Neuronal stem cell (in vitro differentiated cells): ENCODE measurements at regions not wholly inside any gene's neighbourhood (a gene's known extent, or its start where the extent isn't known, plus 50 kb on each side); places are given as distances from the start of the nearest gene placed in this dataset.

Experiments used
- DNase-seq: peaks from one replicate; pipeline ENCODE4 v3.0.0-alpha.2; 2013; ENCODE audit warnings: low spot score
- H2AFZ ChIP-seq: one replicate; pipeline ENCODE4 v1.6.1; 2013; ENCODE audit warnings: mild to moderate bottlenecking, low read length, inconsistent platforms
- H2AK5ac ChIP-seq: 2 replicates; pipeline ENCODE4 v1.6.1; 2013; ENCODE audit warnings: low read depth, mild to moderate bottlenecking, inconsistent platforms, low read length, moderate library complexity, mixed read lengths
- H2BK120ac ChIP-seq: 2 replicates; pipeline ENCODE4 v1.6.1; 2013; ENCODE audit warnings: low read depth, mild to moderate bottlenecking, inconsistent platforms, low read length, moderate library complexity, mixed read lengths
- H2BK12ac ChIP-seq: one replicate; pipeline ENCODE4 v1.6.1; 2013; ENCODE audit warnings: low read length, inconsistent platforms
- H2BK15ac ChIP-seq: 2 replicates; pipeline ENCODE4 v1.6.1; 2013; ENCODE audit warnings: mild to moderate bottlenecking, low read length, inconsistent platforms, mixed read lengths
- H2BK5ac ChIP-seq: one replicate; pipeline ENCODE4 v1.6.1; 2013; ENCODE audit warnings: inconsistent platforms, mild to moderate bottlenecking, low read length, moderate library complexity
- H3K14ac ChIP-seq: one replicate; pipeline ENCODE4 v1.6.1; 2013; ENCODE audit warnings: low read length, inconsistent platforms
- H3K18ac ChIP-seq: 2 replicates; pipeline ENCODE4 v1.6.1; 2013; ENCODE audit warnings: low read length, inconsistent platforms
- H3K23ac ChIP-seq: 2 replicates; pipeline ENCODE4 v1.6.1; 2013; ENCODE audit warnings: low read depth, mild to moderate bottlenecking, mixed read lengths, low read length, inconsistent platforms; ENCODE audit not compliant: poor library complexity
- H3K27ac ChIP-seq: replicated peaks from 3 replicates; pipeline ENCODE4 v1.5.1; 2013; ENCODE audit warnings: low read length, inconsistent platforms
- H3K27me3 ChIP-seq, 3 experiments: 2 replicates each; pipeline ENCODE4 v1.6.1; 2013; ENCODE audit warnings: low read length in 3 of 3, mild to moderate bottlenecking in 2 of 3, inconsistent platforms in 1 of 3, low read depth in 1 of 3, mixed read lengths in 1 of 3, moderate library complexity in 1 of 3; ENCODE audit not compliant: control insufficient read depth in 3 of 3, insufficient read depth in 3 of 3
- H3K36me3 ChIP-seq, 2 donors: replicated peaks in 1 of 2; 2 replicates each; pipeline ENCODE4 v1.6.1; 2013; ENCODE audit warnings: low read length in 2 of 2; ENCODE audit not compliant: control insufficient read depth in 2 of 2, insufficient read depth in 2 of 2
- H3K4ac ChIP-seq: 2 replicates; pipeline ENCODE4 v1.6.1; 2013; ENCODE audit warnings: inconsistent platforms, mild to moderate bottlenecking, low read length, moderate library complexity
- H3K4me1 ChIP-seq, 2 donors: 1 replicate in 1 of 2; 2 replicates in 1 of 2; pipeline ENCODE4 v1.6.1; 2013; ENCODE audit warnings: low read length in 2 of 2, low read depth in 1 of 2; ENCODE audit not compliant: control insufficient read depth in 2 of 2, insufficient read depth in 1 of 2
- H3K4me2 ChIP-seq: one replicate; pipeline ENCODE4 v1.6.1; 2013; ENCODE audit warnings: mild to moderate bottlenecking, low read length, inconsistent platforms; ENCODE audit not compliant: insufficient read depth, poor library complexity, severe bottlenecking
- H3K4me3 ChIP-seq, 2 donors: 2 replicates each; pipeline ENCODE4 v1.5.1; 2013; ENCODE audit warnings: low read length in 2 of 2, mild to moderate bottlenecking in 2 of 2, inconsistent platforms in 1 of 2, moderate library complexity in 1 of 2
- H3K79me1 ChIP-seq: one replicate; pipeline ENCODE4 v1.6.1; 2013; ENCODE audit warnings: low read depth, mild to moderate bottlenecking, inconsistent platforms, low read length, moderate library complexity
- H3K9ac ChIP-seq: one replicate; pipeline ENCODE4 v1.6.1; 2013; ENCODE audit warnings: mild to moderate bottlenecking, low read depth, low read length, inconsistent platforms; ENCODE audit not compliant: poor library complexity
- H3K9me3 ChIP-seq, 2 donors: replicated peaks in 1 of 2; 2 replicates each; pipeline versions ENCODE3 to v1.6.1; 2013; ENCODE audit warnings: low read length in 2 of 2, mild to moderate bottlenecking in 2 of 2, inconsistent platforms in 1 of 2, low read depth in 1 of 2, mixed read lengths in 1 of 2, moderate library complexity in 1 of 2; ENCODE audit not compliant: control insufficient read depth in 2 of 2, insufficient read depth in 1 of 2
- H4K8ac ChIP-seq: one replicate; pipeline ENCODE4 v1.6.1; 2013; ENCODE audit warnings: low read depth, mild to moderate bottlenecking, inconsistent platforms, low read length, moderate library complexity
- H4K91ac ChIP-seq: one replicate; pipeline ENCODE4 v1.6.1; 2013; ENCODE audit warnings: low read length, low read depth, mild to moderate bottlenecking, inconsistent platforms; ENCODE audit not compliant: poor library complexity
- WGBS, 2 donors: extraction: QIAGEN DNeasy Blood & Tissue Kit; methylation state at CpG; one replicate each; pipeline ENCODE4 v1.1.7; 2013; ENCODE audit warnings: missing lambda C conversion rate in 2 of 2, mixed read lengths in 1 of 2; ENCODE audit not compliant: insufficient read length in 2 of 2, insufficient replicate concordance in 1 of 2; ENCODE audit errors: extremely low coverage in 2 of 2; 5-methylcytosine and 5-hydroxymethylcytosine counted together

GRCh38 chr3:18076301-18076700 is 333.9 kb upstream of the TBC1D5 start:
- H2AK5ac ChIP-seq, result no peak overlapping the region
- H3K18ac ChIP-seq, result no peak overlapping the region
- H3K9ac ChIP-seq, result no peak overlapping the region
- no peak for DNase-seq
- H3K14ac ChIP-seq, result no peak overlapping the region
- H3K9me3 ChIP-seq, result no peaks in the 10 kb centered on the region
- H3K4ac ChIP-seq, result no peak overlapping the region
- no peak overlapping the region for H3K4me2 ChIP-seq
- no peak overlapping the region for H3K23ac ChIP-seq
- no peak overlapping the region for H2BK120ac ChIP-seq
- H3K27ac ChIP-seq, result no peak overlapping the region
- H3K36me3 ChIP-seq, result no peaks in the 10 kb centered on the region
- WGBS, 2 donors, result no CpG with 5 or more reads among the region's 1 CpG
- H3K4me1 ChIP-seq, result no peaks in the 10 kb centered on the region
- H2BK12ac ChIP-seq, result no peak overlapping the region
- no peak overlapping the region for H2BK5ac ChIP-seq
- no peaks in the 10 kb centered on the region for H3K79me1 ChIP-seq
- H2BK15ac ChIP-seq, result no peak overlapping the region
- no peak overlapping the region for H3K4me3 ChIP-seq
- H3K27me3 ChIP-seq, result no peaks in the 10 kb centered on the region
- no peak overlapping the region for H4K8ac ChIP-seq
- H4K91ac ChIP-seq, result no peak overlapping the region
- no peak overlapping the region for H2AFZ ChIP-seq

DNA sequence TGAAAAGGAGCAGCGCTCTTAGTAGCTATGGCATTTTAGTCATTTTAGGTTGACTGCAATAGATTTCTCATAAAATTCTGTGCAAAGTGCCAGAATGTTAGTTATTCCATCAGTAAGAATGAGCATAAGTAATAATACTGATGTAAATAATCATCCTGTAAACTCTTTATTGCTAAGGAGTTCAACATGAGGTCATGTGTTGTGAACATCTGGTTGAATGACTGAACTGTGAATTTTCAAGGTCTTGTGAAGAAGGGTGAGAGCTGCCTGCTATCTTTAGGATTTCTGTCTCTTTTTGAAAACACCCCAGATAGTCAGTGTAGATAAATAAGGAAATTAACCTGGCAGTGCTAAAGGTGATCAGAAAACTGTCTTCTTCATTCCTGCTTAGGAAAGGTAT is 333.4 kb upstream of the TBC1D5 start:
- H3K4me2 ChIP-seq, result no peak overlapping the region
- no peaks in the 10 kb centered on the region for H3K79me1 ChIP-seq
- H3K23ac ChIP-seq, result no peak overlapping the region
- no peak overlapping the region for H2AK5ac ChIP-seq
- no peak overlapping the region for H2BK5ac ChIP-seq
- DNase-seq, result no peak
- no peak overlapping the region for H3K9ac ChIP-seq
- H4K91ac ChIP-seq, result no peak overlapping the region
- H2BK15ac ChIP-seq, result no peak overlapping the region
- no peak overlapping the region for H2AFZ ChIP-seq
- H3K9me3 ChIP-seq, result no peaks in the 10 kb centered on the region
- H3K27me3 ChIP-seq, result no peaks in the 10 kb centered on the region
- no peak overlapping the region for H2BK12ac ChIP-seq
- H4K8ac ChIP-seq, result no peak overlapping the region
- H3K36me3 ChIP-seq, result no peaks in the 10 kb centered on the region
- H3K14ac ChIP-seq, result no peak overlapping the region
- H3K27ac ChIP-seq, result no peak overlapping the region
- H3K4me1 ChIP-seq, result no peaks in the 10 kb centered on the region
- H2BK120ac ChIP-seq, result no peak overlapping the region
- H3K4ac ChIP-seq, result no peak overlapping the region
- H3K18ac ChIP-seq, result no peak overlapping the region
- no CpG with 5 or more reads among the region's 1 CpG for WGBS, 2 donors
- no peak overlapping the region for H3K4me3 ChIP-seq

DNA sequence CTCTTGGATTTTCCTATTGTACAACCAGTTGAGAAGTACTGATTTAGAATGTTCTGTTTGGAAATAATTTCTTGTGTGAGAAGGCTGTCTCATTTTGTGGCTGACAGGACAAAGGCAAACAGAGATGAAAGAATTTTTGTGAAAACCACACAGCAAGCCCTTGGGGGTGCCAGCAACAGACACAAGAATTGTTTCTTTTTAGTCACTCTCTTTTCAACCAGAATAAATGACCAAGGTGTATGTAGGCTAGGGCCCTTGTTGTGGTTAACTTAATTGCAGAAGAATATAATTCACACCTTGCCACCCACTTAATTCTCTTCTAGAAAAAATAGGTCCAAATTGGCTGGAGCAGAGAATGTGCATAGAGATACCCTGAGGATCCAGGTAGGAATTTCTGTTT is 329.4 kb upstream of the TBC1D5 start:
- Histone ChIP-seq H3K4me2 (no peak overlapping the region), H3K4ac (no peak overlapping the region), H4K91ac (no peak overlapping the region), H3K4me3 (no peak overlapping the region), H2BK120ac (no peak overlapping the region), H2BK12ac (no peak overlapping the region), H3K23ac (no peak overlapping the region), H3K36me3 (no peaks in the 10 kb centered on the region), H3K27me3 (no peaks in the 10 kb centered on the region), H3K79me1 (no peaks in the 10 kb centered on the region), H3K14ac (no peak overlapping the region), H3K9ac (no peak overlapping the region), H3K18ac (no peak overlapping the region), H2AFZ (no peak overlapping the region), H4K8ac (no peak overlapping the region), H2BK15ac (no peak overlapping the region), H3K9me3 (no peaks in the 10 kb centered on the region), H3K27ac (no peak overlapping the region), H2BK5ac (no peak overlapping the region), H3K4me1 (no peaks in the 10 kb centered on the region), H2AK5ac (no peak overlapping the region)
- no peak for DNase-seq

DNA sequence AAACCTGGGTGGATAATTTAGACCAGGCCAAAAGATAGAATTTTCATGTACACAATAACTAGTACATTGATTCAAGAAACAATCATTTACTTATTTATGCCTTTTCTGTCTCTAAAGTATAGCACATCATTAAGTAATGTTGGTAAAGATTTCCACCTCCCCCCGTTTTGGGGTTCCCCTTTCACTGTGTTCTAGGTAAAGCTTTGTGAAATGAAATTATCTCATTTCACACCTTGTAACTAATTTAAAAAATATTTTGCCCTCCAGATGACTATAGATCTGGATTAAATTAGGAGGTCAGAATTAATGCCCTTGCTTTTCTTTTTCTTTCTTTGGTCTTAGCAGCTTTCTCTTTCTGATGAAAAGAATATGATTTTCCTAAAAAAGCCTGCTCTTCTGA is 328.5 kb upstream of the TBC1D5 start:
- Histone ChIP-seq H3K27me3 (no peaks in the 10 kb centered on the region), H4K8ac (no peak overlapping the region), H3K4me3 (no peak overlapping the region), H3K36me3 (no peaks in the 10 kb centered on the region), H2BK120ac (no peak overlapping the region), H3K14ac (no peak overlapping the region), H3K79me1 (no peaks in the 10 kb centered on the region), H4K91ac (no peak overlapping the region), H3K4me2 (no peak overlapping the region), H2AFZ (no peak overlapping the region), H2AK5ac (no peak overlapping the region), H3K9me3 (no peaks in the 10 kb centered on the region), H3K4me1 (no peaks in the 10 kb centered on the region), H3K18ac (no peak overlapping the region), H2BK12ac (no peak overlapping the region), H3K27ac (no peak overlapping the region), H3K9ac (no peak overlapping the region), H3K23ac (no peak overlapping the region), H3K4ac (no peak overlapping the region), H2BK5ac (no peak overlapping the region), H2BK15ac (no peak overlapping the region)
- no peak for DNase-seq
- no CpG with 5 or more reads among the region's 1 CpG for WGBS, 2 donors
